HCT116 (cell line): ENCODE measurements at regions not wholly inside any gene's neighbourhood (a gene's known extent, or its start where the extent isn't known, plus 50 kb on each side); places are given as distances from the start of the nearest gene placed in this dataset.
"Not testable (repeated sequence)": the region's sequence is repeated elsewhere in the genome, so short reads cannot be mapped to it uniquely, and the experiment has no call there.

Experiments
- ATAC-seq: fragments of 200-7000 bp; cut with Tn5 transposase; 2 replicates; pipeline ENCODE4 v1.9.1; 2020; ENCODE audit warnings: mild to moderate bottlenecking, moderate library complexity
- BruUV-seq: library from RNA; stranded (reverse); fragments of 400-500 nt; replicated peaks from 2 replicates; lab custom pipeline; 2021; lab: Mats Ljungman, UMichigan
- CTCF ChIA-PET: fragments of 300-600 bp; sonication (Branson Sonifier 250); formaldehyde crosslinking; loops from one replicate; lab custom pipeline; 2021; ENCODE audit warnings: antibody characterized with exemption; lab: Charles Lee
- POLR2A ChIA-PET: fragments of 300-600, 350-600 bp; sonication (Branson Sonifier 250); formaldehyde crosslinking; loops from one replicate; lab custom pipeline; 2021; ENCODE audit warnings: antibody characterized with exemption; lab: Charles Lee
- RAD21 ChIA-PET, 2 experiments: fragments of 300-600 bp; sonication (Branson Sonifier 250); formaldehyde crosslinking; loops; one replicate each; lab custom pipeline; 2023; ENCODE audit warnings: low total read pairs in 2 of 2; ENCODE audit not compliant: uncharacterized antibody in 2 of 2, unreplicated experiment in 2 of 2, low non-redundant PET in 1 of 2; lab: Charles Lee
- DNase-seq: peaks from one replicate; pipeline ENCODE4 v3.0.0-alpha.2; 2010; ENCODE audit warnings: low read depth, low spot score
- H2AFZ ChIP-seq: fragments of 200-600 bp; shearing (Covaris generic), sonication (generic); 2 replicates; pipeline ENCODE4 v1.6.1; 2017; ENCODE audit warnings: low read depth, mixed run types, mixed read lengths, antibody characterized with exemption, low read length; ENCODE audit not compliant: poor library complexity, severe bottlenecking
- H3K27ac ChIP-seq: 2 replicates; pipeline ENCODE4 v1.5.1; 2012; ENCODE audit warnings: low read depth, low read length
- H3K27me3 ChIP-seq: fragments of 200-600 bp; sonication (generic); 2 replicates; pipeline ENCODE4 v1.6.1; 2016; ENCODE audit warnings: mixed run types, low read length, mixed read lengths; ENCODE audit not compliant: insufficient read depth
- H3K36me3 ChIP-seq, 2 experiments: fragments of 200-500 bp in 1 of 2; fragments of 200-600 bp in 1 of 2; sonication (Bioruptor generic) in 1 of 2; sonication (generic) in 1 of 2; 2 replicates each; pipeline versions ENCODE4 v1.5.1 to v1.6.1; 2014 to 2016; ENCODE audit warnings: low read length in 2 of 2, inconsistent platforms in 1 of 2, mixed read lengths in 1 of 2, mixed run types in 1 of 2; ENCODE audit not compliant: insufficient read depth in 2 of 2, control insufficient read depth in 1 of 2
- H3K4me1 ChIP-seq, 2 experiments: fragments of 200-600 bp in 1 of 2; sonication (generic) in 1 of 2; 2 replicates each; pipeline versions ENCODE4 v1.5.1 to v1.6.1; 2012 to 2017; ENCODE audit warnings: low read length in 2 of 2, inconsistent platforms in 1 of 2, mild to moderate bottlenecking in 1 of 2, mixed read lengths in 1 of 2, mixed run types in 1 of 2, moderate library complexity in 1 of 2; ENCODE audit not compliant: insufficient read depth in 2 of 2, control insufficient read depth in 1 of 2
- H3K4me2 ChIP-seq: fragments of 200-600 bp; sonication (generic); 2 replicates; pipeline ENCODE4 v1.6.1; 2017; ENCODE audit warnings: mixed run types, low read length, mixed read lengths
- H3K4me3 ChIP-seq, 2 experiments: fragments of 200-600 bp in 1 of 2; sonication (generic) in 1 of 2; replicated peaks in 1 of 2; 2 replicates each; pipeline ENCODE4 v1.5.1; 2011 to 2016; ENCODE audit warnings: low read length in 2 of 2, control low read depth in 1 of 2, low read depth in 1 of 2, mild to moderate bottlenecking in 1 of 2, mixed read lengths in 1 of 2, mixed run types in 1 of 2
- H3K79me2 ChIP-seq: fragments of 200-600 bp; sonication (generic); 2 replicates; pipeline ENCODE4 v1.6.1; 2017; ENCODE audit warnings: mild to moderate bottlenecking, mixed run types, low read length, moderate library complexity, mixed read lengths; ENCODE audit not compliant: insufficient read depth
- H3K9ac ChIP-seq: fragments of 200-600 bp; sonication (generic); 2 replicates; pipeline ENCODE4 v1.6.1; 2016; ENCODE audit warnings: low read length, mixed read lengths
- H3K9me2 ChIP-seq: fragments of 200-600 bp; sonication (generic), shearing (Covaris generic); 2 replicates; pipeline ENCODE4 v1.6.1; 2017; ENCODE audit warnings: mixed run types, mild to moderate bottlenecking, moderate library complexity; ENCODE audit not compliant: insufficient read depth
- H3K9me3 ChIP-seq, 2 experiments: fragments of 200-500 bp in 1 of 2; fragments of 200-600 bp in 1 of 2; sonication (Bioruptor generic) in 1 of 2; sonication (generic) in 1 of 2; 2 replicates each; pipeline ENCODE4 v1.6.1; 2014 to 2017; ENCODE audit warnings: low read length in 2 of 2, mixed read lengths in 2 of 2, inconsistent platforms in 1 of 2, low read depth in 1 of 2, mild to moderate bottlenecking in 1 of 2, mixed run types in 1 of 2, moderate library complexity in 1 of 2; ENCODE audit not compliant: control insufficient read depth in 1 of 2, insufficient read depth in 1 of 2
- H4K20me1 ChIP-seq: fragments of 200-600 bp; sonication (generic), shearing (Covaris generic); 2 replicates; pipeline ENCODE4 v1.6.1; 2017; ENCODE audit warnings: mixed run types, mild to moderate bottlenecking, moderate library complexity; ENCODE audit not compliant: insufficient read depth
- CTCF ChIP-seq, 3 experiments: fragments of 200-600 bp in 1 of 3; sonication (generic) in 1 of 3; IDR thresholded peaks in 2 of 3; conservative IDR thresholded peaks in 1 of 3; 2 replicates each; pipeline ENCODE4 v1.5.1; 2012 to 2017; ENCODE audit warnings: low read depth in 2 of 3, low read length in 2 of 3, antibody characterized with exemption in 1 of 3, borderline replicate concordance in 1 of 3, control low read depth in 1 of 3, mild to moderate bottlenecking in 1 of 3, mixed read lengths in 1 of 3, mixed run types in 1 of 3, moderate library complexity in 1 of 3; ENCODE audit not compliant: insufficient read depth in 1 of 3
- EGR1 ChIP-seq: IDR thresholded peaks from 2 replicates; pipeline ENCODE4 v1.6.1; 2012; ENCODE audit warnings: low read depth
- ELF1 ChIP-seq: IDR thresholded peaks from 2 replicates; pipeline ENCODE4 v1.6.1; 2012; ENCODE audit warnings: low read depth, borderline replicate concordance
- EZH2phosphoT487 ChIP-seq: fragments of 200-600 bp; IDR thresholded peaks from 2 replicates; pipeline ENCODE4 v1.6.1; 2018; ENCODE audit warnings: antibody characterized with exemption, borderline replicate concordance
- RAD21 ChIP-seq: IDR thresholded peaks from 2 replicates; pipeline ENCODE4 v1.6.1; 2012; ENCODE audit warnings: low read depth, mild to moderate bottlenecking
- SP1 ChIP-seq: IDR thresholded peaks from 2 replicates; pipeline ENCODE4 v1.6.1; 2012; ENCODE audit warnings: low read depth
- YY1 ChIP-seq: IDR thresholded peaks from 2 replicates; pipeline ENCODE4 v1.6.1; 2011; ENCODE audit warnings: low read length, low read depth, moderate library complexity, mild to moderate bottlenecking; ENCODE audit not compliant: insufficient replicate concordance; ENCODE audit errors: extremely low read depth
- ZNF274 ChIP-seq: fragments of 200-500 bp; sonication (Bioruptor generic); IDR thresholded peaks from 2 replicates; pipeline ENCODE4 v1.6.1; 2014; ENCODE audit warnings: mild to moderate bottlenecking, low read depth, low read length, inconsistent platforms
- intact Hi-C: fragments of 100-400 bp; cut with micrococcal nuclease; formaldehyde crosslinking; loops from 2 replicates; pipeline ENCODE4 v1.10.0; 2022
- TF ChIP-seq, protein P1 (sequence below): IDR thresholded peaks from 2 replicates; pipeline ENCODE4 v1.6.1; 2011; ENCODE audit warnings: mild to moderate bottlenecking, low read length, moderate library complexity; ENCODE audit not compliant: insufficient replicate concordance; ENCODE audit errors: extremely low read depth

GRCh38 chr13:81562598-81562997 is 1221.7 kb upstream of the SPRY2 start (continued):
- TF ChIP-seq, protein P1, sequence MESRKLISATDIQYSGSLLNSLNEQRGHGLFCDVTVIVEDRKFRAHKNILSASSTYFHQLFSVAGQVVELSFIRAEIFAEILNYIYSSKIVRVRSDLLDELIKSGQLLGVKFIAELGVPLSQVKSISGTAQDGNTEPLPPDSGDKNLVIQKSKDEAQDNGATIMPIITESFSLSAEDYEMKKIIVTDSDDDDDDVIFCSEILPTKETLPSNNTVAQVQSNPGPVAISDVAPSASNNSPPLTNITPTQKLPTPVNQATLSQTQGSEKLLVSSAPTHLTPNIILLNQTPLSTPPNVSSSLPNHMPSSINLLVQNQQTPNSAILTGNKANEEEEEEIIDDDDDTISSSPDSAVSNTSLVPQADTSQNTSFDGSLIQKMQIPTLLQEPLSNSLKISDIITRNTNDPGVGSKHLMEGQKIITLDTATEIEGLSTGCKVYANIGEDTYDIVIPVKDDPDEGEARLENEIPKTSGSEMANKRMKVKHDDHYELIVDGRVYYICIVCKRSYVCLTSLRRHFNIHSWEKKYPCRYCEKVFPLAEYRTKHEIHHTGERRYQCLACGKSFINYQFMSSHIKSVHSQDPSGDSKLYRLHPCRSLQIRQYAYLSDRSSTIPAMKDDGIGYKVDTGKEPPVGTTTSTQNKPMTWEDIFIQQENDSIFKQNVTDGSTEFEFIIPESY = no peak
- TF ChIP-seq EZH2phosphoT487 = no peak
- no peak for TF ChIP-seq RAD21
- TF ChIP-seq YY1 = no peak
- TF ChIP-seq ZNF274 = no peak

DNA sequence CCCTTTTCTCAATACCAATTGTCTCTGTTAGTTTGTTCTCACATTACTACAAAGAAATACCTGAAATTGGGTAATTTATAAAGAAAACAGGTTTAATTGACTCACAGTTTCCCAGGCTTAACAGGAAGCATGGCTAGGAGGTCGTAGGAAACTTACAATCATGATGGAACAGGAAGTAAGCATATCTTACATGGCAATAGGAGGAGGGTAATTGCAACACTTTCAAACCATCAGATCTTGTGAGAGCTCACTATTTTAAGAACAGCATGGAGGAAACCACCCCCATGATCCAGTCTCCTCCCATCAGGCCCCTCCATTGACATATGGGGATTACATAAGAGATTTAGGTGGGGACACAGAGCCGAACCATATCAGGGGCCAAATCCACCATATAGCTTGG is 1210.1 kb upstream of the SPRY2 start:
- Histone ChIP-seq H3K9me2 (no peaks in the 10 kb centered on the region), H3K9me3 (0 out of 4 replicates have a peak, but pooled peaks cover 0 to 3% of the 10 kb centered on the region in 2 experiments), H3K4me2 (no peak overlapping the region), H2AFZ (no peak overlapping the region), H3K4me1 (no peaks in the 10 kb centered on the region)
- intact Hi-C loops = no loop called here
- no peak for ATAC-seq
- CTCF ChIA-PET = no interaction called here
- no peak for TF ChIP-seq ELF1
- no peak for TF ChIP-seq CTCF (IDR thresholded peaks at IDR 0.05 in 2 of 3, conservative IDR thresholded peaks at IDR 0.05 in 1 of 3; ENCODE audit: borderline replicate concordance in 1 of 3, insufficient read depth in 1 of 3, low read depth in 2 of 3, low read length in 2 of 3)
- TF ChIP-seq SP1 = no peak
- no peak for TF ChIP-seq EGR1
- TF ChIP-seq, all 23 proteins: peak for 0
- RAD21 ChIA-PET = no interaction called here
- Histone ChIP-seq H3K9ac (no peak overlapping the region), H4K20me1 (no peaks in the 10 kb centered on the region), H3K36me3 (no peaks in the 10 kb centered on the region), H3K27ac (no peak overlapping the region), H3K27me3 (no peaks in the 10 kb centered on the region), H3K4me3 (no peak overlapping the region), H3K79me2 (no peaks in the 10 kb centered on the region)
- POLR2A ChIA-PET = no interaction called here
- no TSS peak for BruUV-seq
- DNase-seq = no peak

GRCh38 chr13:81546294-81546693 is 1205.4 kb upstream of the SPRY2 start:
- BruUV-seq, ATAC-seq: not testable (repeated sequence)

More at GRCh38 chr13:81546294-81546693, 1205.4 kb upstream of the SPRY2 start:
- H3K27ac ChIP-seq, H3K36me3 ChIP-seq, DNase-seq, H3K9me2 ChIP-seq, H3K79me2 ChIP-seq, H3K4me2 ChIP-seq, CTCF ChIA-PET, RAD21 ChIA-PET, POLR2A ChIA-PET, H2AFZ ChIP-seq, H3K9ac ChIP-seq, H4K20me1 ChIP-seq, H3K4me3 ChIP-seq, H3K4me1 ChIP-seq, intact Hi-C loops, H3K9me3 ChIP-seq, H3K27me3 ChIP-seq: not testable (repeated sequence)
